Activated naive CD4-positive, alpha-beta T cell treated with anti-CD3 and anti-CD28 coated beads, Interleukin-2, amount 50 U/mL, for 24 hours (primary cell): ENCODE measurements at regions not wholly inside any gene's neighbourhood (a gene's known extent, or its start where the extent isn't known, plus 50 kb on each side); places are given as distances from the start of the nearest gene placed in this dataset.
"Not testable (repeated sequence)": the region's sequence is repeated elsewhere in the genome, so short reads cannot be mapped to it uniquely, and the experiment has no call there.

Source experiments
- H3K27ac Mint-ChIP-seq: one replicate; pipeline ENCODE4 v1.8.0; 2021; ENCODE audit warnings: mild to moderate bottlenecking, mixed read lengths
- H3K27me3 Mint-ChIP-seq: one replicate; pipeline ENCODE4 v1.8.0; 2021; ENCODE audit warnings: mixed read lengths
- H3K36me3 Mint-ChIP-seq: one replicate; pipeline ENCODE4 v1.8.0; 2021; ENCODE audit warnings: mixed read lengths
- H3K4me1 Mint-ChIP-seq: one replicate; pipeline ENCODE4 v1.8.0; 2021; ENCODE audit warnings: mixed read lengths
- H3K4me3 Mint-ChIP-seq: one replicate; pipeline ENCODE4 v1.8.0; 2021; ENCODE audit warnings: mild to moderate bottlenecking, mixed read lengths
- H3K9me3 Mint-ChIP-seq: one replicate; pipeline ENCODE4 v1.8.0; 2021; ENCODE audit warnings: mixed read lengths

DNA sequence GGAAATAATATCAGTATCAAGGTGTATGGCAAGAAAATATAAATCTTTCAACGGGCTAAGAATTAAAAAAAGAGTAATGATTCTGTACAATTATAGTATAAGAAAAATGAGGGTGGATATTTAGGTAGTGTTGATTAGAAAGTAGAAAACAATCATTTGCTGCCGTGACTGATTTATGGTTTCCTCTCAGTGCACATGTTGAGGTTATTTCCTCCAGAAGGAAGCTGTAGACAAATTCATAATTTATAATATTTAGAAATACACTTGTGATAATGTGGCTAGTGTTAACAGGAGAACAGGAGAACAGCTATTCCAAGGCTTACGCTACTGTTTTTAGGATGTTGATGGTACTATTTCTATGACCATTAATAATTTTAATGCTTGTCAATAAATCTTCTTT, 153.4 kb downstream of the GOLGA6L6 start:
- H3K27me3 Mint-ChIP-seq, H3K4me3 Mint-ChIP-seq, H3K4me1 Mint-ChIP-seq, H3K27ac Mint-ChIP-seq, H3K9me3 Mint-ChIP-seq, H3K36me3 Mint-ChIP-seq: not testable (repeated sequence)

DNA sequence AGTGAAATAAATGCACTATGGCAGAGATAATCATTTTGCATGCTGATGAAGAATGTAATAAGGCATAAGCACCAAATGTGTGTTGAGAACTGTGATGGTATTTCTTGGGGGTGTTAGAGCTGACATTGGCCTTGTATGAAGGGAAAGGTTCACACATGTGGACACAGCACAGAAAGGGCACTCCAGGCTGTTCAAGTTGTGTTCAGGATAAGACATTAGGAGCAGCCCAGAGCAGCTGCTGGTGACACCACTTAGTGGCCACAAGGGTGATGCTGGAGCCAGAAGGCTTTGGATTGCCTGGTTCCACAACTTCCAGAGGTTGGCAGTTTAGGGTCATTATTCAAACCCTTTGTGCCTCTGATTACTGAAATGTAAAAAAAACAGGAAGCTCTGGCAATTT, 155.4 kb downstream of the GOLGA6L6 start:
- Mint-ChIP-seq H3K9me3 (no peaks in the 10 kb centered on the region), H3K4me3 (no peak overlapping the region), H3K4me1 (no peaks in the 10 kb centered on the region), H3K36me3 (no peaks in the 10 kb centered on the region), H3K27me3 (no peaks in the 10 kb centered on the region), H3K27ac (no peak overlapping the region)

DNA sequence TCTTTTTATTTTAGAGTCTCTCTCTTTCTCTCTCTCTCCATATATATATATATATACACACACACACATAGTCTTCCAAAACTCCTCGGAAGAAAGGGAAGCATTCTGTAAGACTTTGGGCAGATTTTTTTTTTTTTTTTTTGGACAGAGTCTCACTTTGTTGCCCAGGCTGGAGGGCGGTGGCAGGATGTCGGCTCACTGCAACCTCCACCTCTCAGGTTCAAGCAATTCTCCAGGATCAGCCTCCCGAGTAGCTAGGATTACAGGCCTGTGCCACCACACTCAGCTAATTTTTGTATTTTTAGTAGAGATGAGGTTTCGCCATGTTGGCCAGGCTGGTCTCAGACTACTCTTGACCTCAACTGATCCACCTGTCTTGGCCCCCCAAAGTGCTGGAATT, 161.4 kb downstream of the GOLGA6L6 start:
- H3K27ac Mint-ChIP-seq, H3K9me3 Mint-ChIP-seq: not testable (repeated sequence)

DNA sequence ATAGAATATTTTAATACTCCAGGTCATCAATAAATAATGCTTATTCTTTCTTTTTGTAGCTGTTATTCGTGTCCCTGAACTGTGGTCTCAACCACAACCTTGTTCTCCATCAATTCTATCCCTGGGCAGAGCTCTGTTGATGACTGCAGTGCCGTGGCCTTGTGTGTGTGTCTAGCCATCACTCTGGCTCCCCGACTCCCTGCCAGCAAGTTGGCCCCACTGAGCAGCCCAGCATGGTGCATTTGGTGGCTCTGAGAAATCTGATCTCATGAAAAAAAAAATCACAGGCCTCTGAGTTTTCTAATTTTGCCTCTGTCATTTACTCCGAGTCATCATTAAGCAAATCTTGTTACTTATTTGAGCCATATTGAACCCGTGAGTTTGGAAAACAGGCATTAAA, 164.7 kb downstream of the GOLGA6L6 start:
- H3K27ac Mint-ChIP-seq: no peak overlapping the region
- no peaks in the 10 kb centered on the region for H3K9me3 Mint-ChIP-seq
- H3K4me3 Mint-ChIP-seq: no peak overlapping the region
- no peaks in the 10 kb centered on the region for H3K36me3 Mint-ChIP-seq
- H3K4me1 Mint-ChIP-seq: no peaks in the 10 kb centered on the region
- H3K27me3 Mint-ChIP-seq: no peaks in the 10 kb centered on the region

More for the DNA sequence above, 161.4 kb downstream of the GOLGA6L6 start:
- H3K27me3 Mint-ChIP-seq, H3K4me1 Mint-ChIP-seq, H3K4me3 Mint-ChIP-seq, H3K36me3 Mint-ChIP-seq: not testable (repeated sequence)

DNA sequence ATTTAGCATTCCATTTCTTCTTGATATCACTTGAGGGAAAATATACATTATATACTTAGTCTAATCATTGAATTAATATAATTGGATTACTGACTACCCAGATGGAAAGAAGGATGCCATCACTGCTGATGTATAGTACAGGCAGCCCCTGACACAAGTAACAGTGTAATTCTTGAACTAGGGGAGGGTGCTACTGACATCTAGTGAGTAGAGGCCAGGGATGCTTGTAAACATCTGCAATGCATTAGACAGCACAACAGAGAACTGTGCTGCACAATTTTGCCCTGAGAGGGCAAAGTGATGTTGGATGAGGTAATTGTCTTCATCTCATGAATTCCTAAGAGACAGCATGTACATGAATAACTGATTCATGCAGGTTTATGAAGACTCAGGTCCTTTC, 169.2 kb downstream of the GOLGA6L6 start:
- H3K36me3 Mint-ChIP-seq, H3K9me3 Mint-ChIP-seq, H3K27me3 Mint-ChIP-seq, H3K4me3 Mint-ChIP-seq, H3K4me1 Mint-ChIP-seq, H3K27ac Mint-ChIP-seq: not testable (repeated sequence)

GRCh38 chr15:20369500-20369899, 172.1 kb downstream of the GOLGA6L6 start:
- no peaks in the 10 kb centered on the region for H3K9me3 Mint-ChIP-seq

DNA sequence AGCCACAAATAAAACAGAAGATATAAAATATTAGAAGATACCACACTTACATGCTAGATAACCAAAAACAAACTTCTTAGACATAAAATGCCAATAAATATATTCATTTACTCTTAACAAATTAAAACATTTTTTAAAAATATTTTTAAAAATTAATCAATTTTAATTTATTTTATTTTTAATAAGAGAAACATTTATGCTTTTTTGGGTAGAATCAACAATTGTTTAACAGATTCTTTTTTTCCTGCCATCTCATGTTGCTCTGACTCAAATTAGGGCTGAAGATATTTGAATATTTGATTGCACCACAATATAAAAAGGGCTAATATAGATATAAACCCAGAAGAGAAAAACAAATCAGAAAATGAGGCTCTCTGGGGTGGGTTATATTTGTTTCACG, 172.6 kb downstream of the GOLGA6L6 start:
- Mint-ChIP-seq H3K4me1 (no peaks in the 10 kb centered on the region), H3K9me3 (no peaks in the 10 kb centered on the region), H3K4me3 (no peak overlapping the region), H3K36me3 (no peaks in the 10 kb centered on the region), H3K27ac (no peak overlapping the region), H3K27me3 (no peaks in the 10 kb centered on the region)

More at GRCh38 chr15:20369500-20369899, 172.1 kb downstream of the GOLGA6L6 start:
- Mint-ChIP-seq H3K36me3 (no peaks in the 10 kb centered on the region), H3K27me3 (no peaks in the 10 kb centered on the region), H3K4me3 (no peak overlapping the region), H3K4me1 (no peaks in the 10 kb centered on the region), H3K27ac (no peak overlapping the region)

- no peaks in the 10 kb centered on the region for H3K4me1 Mint-ChIP-seq
- H3K36me3 Mint-ChIP-seq: no peaks in the 10 kb centered on the region
- H3K9me3 Mint-ChIP-seq: no peaks in the 10 kb centered on the region
- H3K4me3 Mint-ChIP-seq: no peak overlapping the region
- no peak overlapping the region for H3K27ac Mint-ChIP-seq
- H3K27me3 Mint-ChIP-seq: no peaks in the 10 kb centered on the region
Measured at GRCh38 chr15:20367093-20367492, 174.5 kb downstream of the GOLGA6L6 start.

- not testable (repeated sequence) for H3K36me3 Mint-ChIP-seq, H3K27me3 Mint-ChIP-seq, H3K4me3 Mint-ChIP-seq, H3K27ac Mint-ChIP-seq, H3K9me3 Mint-ChIP-seq, H3K4me1 Mint-ChIP-seq
Measured at GRCh38 chr15:20363591-20363990, 178.0 kb downstream of the GOLGA6L6 start.

DNA sequence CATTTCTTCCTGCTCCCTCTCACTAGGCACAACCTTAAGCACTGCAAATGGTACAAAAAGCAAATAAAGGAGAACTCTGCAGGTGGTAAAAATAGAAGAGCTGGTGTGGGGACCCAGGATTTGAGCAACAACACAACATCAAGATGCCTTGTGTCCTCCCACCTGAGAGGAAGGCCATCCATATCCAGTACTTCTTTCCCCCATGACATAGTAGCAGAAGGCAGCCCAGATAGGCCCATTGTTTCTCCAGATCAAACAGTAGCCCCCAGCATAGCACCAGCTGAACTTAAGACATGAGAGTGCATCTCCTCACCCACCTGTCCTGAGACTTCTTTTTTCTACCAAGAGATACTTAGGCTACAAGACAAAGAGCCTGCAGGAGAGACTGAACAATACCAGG, 180.5 kb downstream of the GOLGA6L6 start:
- H3K27me3 Mint-ChIP-seq: no peaks in the 10 kb centered on the region
- no peak overlapping the region for H3K27ac Mint-ChIP-seq
- no peaks in the 10 kb centered on the region for H3K9me3 Mint-ChIP-seq
- H3K4me1 Mint-ChIP-seq: peaks cover 4% of the 10 kb centered on the region
- H3K36me3 Mint-ChIP-seq: no peaks in the 10 kb centered on the region
- no peak overlapping the region for H3K4me3 Mint-ChIP-seq

DNA sequence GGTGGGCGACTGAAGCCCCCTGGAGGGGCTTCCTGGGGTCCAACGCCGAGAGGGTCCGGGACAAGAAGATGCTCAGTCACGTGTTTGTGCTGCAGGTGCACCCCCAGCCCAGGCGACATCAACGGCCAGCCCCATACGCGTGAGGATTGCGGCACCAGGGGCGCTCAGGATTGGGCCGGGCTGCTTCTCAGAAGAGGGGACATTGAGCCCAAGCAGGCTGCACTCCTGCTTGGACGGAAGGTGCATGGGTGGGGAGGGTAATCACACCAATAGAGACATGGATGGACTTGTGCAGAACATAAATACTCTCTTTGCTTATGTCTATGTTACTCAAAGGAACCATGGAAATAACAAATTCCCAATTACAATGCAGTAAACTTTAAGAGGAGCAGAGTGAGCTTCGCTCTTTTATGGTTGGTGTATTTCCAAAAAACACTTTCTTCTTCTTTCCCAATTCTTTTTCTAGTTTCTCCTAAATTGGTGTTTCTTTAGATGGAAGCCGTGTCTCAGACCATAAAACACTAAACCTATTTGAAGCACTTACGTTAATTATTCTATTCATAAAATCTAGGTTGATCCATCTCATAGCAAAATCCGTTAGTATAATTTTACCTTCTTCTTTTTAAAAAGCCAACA, 182.7 kb downstream of the GOLGA6L6 start:
- Mint-ChIP-seq H3K4me1 (peaks cover 4% of the 10 kb centered on the region), H3K36me3 (no peaks in the 10 kb centered on the region), H3K27ac (no peak overlapping the region), H3K27me3 (no peaks in the 10 kb centered on the region), H3K4me3 (no peak overlapping the region), H3K9me3 (no peaks in the 10 kb centered on the region)

DNA sequence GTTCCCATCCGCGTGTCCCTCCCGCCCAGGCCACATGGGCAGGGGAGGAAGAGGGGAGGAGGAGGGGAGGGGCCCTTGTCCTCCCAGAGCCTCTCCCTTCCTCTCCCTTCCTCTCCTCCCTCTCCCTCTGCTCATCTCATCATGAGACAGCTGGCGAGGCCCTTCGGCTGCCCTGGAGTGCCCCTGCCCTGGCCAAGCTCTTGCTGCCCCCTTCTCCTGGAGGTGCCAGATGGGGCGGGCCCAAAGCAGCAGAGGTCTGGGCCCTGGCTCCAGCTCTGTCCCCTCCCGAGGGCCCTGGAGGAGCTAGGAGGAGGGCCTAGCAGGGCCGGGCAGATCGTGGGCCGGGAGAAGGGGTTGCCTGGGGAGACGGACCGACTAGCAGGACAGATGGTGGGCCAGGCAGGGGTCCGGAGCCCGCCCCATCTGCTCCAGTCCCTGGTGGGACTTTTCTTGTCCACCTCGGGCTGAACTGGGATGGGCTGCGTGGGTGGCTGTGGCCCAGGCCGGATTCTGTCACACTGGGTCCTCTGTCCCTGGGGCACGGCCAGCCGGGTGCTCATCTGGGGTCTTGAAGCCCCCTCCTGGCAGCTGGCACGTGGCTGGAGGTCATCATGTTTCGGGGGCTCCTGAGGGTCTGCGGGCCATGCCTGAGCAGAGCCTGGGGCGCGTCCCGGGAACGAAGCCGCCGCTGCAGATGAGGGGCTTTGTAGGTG, 183.4 kb downstream of the GOLGA6L6 start:
- Mint-ChIP-seq H3K4me3 (no peak overlapping the region), H3K27me3 (no peaks in the 10 kb centered on the region), H3K36me3 (no peaks in the 10 kb centered on the region), H3K4me1 (peaks cover 4% of the 10 kb centered on the region), H3K27ac (no peak overlapping the region), H3K9me3 (no peaks in the 10 kb centered on the region)

DNA sequence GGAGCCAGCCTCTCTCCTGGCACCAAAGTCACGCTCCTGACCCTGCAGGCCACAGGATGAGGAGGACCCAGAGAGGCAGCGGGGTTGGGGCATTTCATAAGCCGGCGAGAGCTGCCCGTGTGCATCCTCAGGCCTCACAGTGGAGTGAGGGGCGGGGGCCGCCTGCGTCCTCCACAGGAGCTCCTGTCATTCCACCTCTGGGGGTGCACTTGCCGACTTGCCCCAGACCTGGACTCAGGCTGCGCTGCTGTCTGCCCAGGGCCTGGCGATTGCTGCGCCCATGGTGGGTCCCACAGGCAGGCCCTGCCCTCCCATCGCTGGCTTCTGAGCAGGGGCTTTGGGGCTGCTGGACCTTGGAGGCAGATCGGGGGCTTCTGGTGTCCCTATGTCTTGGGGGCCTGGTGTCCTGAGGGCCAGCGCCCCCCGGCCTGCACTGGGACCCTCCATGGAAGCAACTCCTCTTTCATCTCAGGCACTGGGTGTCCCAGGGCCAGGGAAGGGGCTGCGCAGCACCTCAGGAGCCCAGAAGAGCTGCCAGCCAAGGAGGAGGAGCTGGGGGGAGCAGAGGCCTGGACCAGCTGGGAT, 184.0 kb downstream of the GOLGA6L6 start:
- Mint-ChIP-seq H3K36me3 (no peaks in the 10 kb centered on the region), H3K27me3 (no peaks in the 10 kb centered on the region), H3K4me1 (peaks cover 4% of the 10 kb centered on the region), H3K4me3 (no peak overlapping the region), H3K9me3 (no peaks in the 10 kb centered on the region), H3K27ac (no peak overlapping the region)

- H3K4me3 Mint-ChIP-seq: no peak overlapping the region
- H3K36me3 Mint-ChIP-seq: no peaks in the 10 kb centered on the region
- H3K27me3 Mint-ChIP-seq: no peaks in the 10 kb centered on the region
- H3K4me1 Mint-ChIP-seq: peaks cover 4% of the 10 kb centered on the region
- no peaks in the 10 kb centered on the region for H3K9me3 Mint-ChIP-seq
- H3K27ac Mint-ChIP-seq: no peak overlapping the region
Measured at GRCh38 chr15:20356911-20357480, 184.6 kb downstream of the GOLGA6L6 start.

GRCh38 chr15:20356444-20356910, 185.1 kb downstream of the GOLGA6L6 start:
- Mint-ChIP-seq H3K27ac (no peak overlapping the region), H3K27me3 (no peaks in the 10 kb centered on the region), H3K9me3 (no peaks in the 10 kb centered on the region), H3K36me3 (no peaks in the 10 kb centered on the region), H3K4me1 (peaks cover 4% of the 10 kb centered on the region), H3K4me3 (peak overlapping the region; percentile 15)

GRCh38 chr15:20355256-20355868, 186.2 kb downstream of the GOLGA6L6 start:
- Mint-ChIP-seq H3K9me3 (no peaks in the 10 kb centered on the region), H3K27ac (no peak overlapping the region), H3K36me3 (no peaks in the 10 kb centered on the region)

More at GRCh38 chr15:20355256-20355868, 186.2 kb downstream of the GOLGA6L6 start:
- peaks cover 4% of the 10 kb centered on the region for H3K4me1 Mint-ChIP-seq
- no peak overlapping the region for H3K4me3 Mint-ChIP-seq
- H3K27me3 Mint-ChIP-seq: no peaks in the 10 kb centered on the region
